ENCODE measurements at regions not wholly inside any gene's neighbourhood (a gene's known extent, or its start where the extent isn't known, plus 50 kb on each side); places are given as distances from the start of the nearest gene placed in this dataset.

DNA sequence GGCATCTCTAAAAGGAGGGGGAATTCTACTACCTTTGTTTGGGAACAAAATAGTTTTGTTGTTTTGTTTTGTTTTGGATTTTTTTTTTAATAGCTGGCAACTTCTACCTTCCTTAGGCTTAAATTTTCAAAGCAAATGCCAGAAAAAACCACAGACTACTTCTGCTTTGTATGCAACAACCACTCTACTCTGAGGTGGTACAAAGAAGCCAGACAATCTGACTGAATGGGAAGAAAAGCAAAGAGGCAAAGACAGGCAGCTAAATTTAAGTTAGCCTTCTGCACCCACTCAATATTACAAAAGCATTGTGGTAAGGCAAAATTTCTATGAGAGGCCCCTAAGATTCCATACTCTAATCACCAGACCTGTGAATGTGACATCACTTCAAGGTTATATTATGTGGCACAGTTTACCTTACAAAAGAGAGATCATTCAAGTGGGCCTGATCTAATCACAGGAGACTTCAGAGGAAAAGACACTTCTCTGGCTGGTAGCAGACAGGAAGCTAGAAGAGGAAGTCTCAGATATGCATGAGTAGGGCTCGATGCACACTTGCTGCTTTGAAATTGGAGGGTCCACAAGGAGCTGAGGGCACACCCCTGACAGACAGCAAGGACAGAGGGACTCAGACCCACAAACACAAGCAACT, 566.6 kb downstream of the RPS29 start:
- no peaks in the 10 kb centered on the region for H3F3A ChIP-seq (ENCODE audit: control insufficient read depth, insufficient read depth)
- peak overlapping the region; percentile 38 for H3K4me3 ChIP-seq (ENCODE audit: low read length)
- H4K20me1 ChIP-seq (ENCODE audit: control insufficient read depth, insufficient read depth, low read depth, low read length) = no peaks in the 10 kb centered on the region
- H3K4me2 ChIP-seq (ENCODE audit: low read length) = peak overlapping the region; percentile 85
- H3K9me3 ChIP-seq (ENCODE audit: control insufficient read depth, insufficient read depth, low read length) = no peaks in the 10 kb centered on the region
- H3K27ac ChIP-seq (ENCODE audit: low read depth, low read length) = peak overlapping the region; percentile 51
- no peak for TF ChIP-seq EZH2phosphoT487 (IDR thresholded peaks at IDR 0.05; ENCODE audit: borderline replicate concordance, low read length)
- TF ChIP-seq, protein P1, sequence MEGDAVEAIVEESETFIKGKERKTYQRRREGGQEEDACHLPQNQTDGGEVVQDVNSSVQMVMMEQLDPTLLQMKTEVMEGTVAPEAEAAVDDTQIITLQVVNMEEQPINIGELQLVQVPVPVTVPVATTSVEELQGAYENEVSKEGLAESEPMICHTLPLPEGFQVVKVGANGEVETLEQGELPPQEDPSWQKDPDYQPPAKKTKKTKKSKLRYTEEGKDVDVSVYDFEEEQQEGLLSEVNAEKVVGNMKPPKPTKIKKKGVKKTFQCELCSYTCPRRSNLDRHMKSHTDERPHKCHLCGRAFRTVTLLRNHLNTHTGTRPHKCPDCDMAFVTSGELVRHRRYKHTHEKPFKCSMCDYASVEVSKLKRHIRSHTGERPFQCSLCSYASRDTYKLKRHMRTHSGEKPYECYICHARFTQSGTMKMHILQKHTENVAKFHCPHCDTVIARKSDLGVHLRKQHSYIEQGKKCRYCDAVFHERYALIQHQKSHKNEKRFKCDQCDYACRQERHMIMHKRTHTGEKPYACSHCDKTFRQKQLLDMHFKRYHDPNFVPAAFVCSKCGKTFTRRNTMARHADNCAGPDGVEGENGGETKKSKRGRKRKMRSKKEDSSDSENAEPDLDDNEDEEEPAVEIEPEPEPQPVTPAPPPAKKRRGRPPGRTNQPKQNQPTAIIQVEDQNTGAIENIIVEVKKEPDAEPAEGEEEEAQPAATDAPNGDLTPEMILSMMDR (IDR thresholded peaks at IDR 0.05; ENCODE audit: low read depth, low read length, poor library complexity, severe bottlenecking) = no peak
- H3K9me2 ChIP-seq (replicated peaks; ENCODE audit: control insufficient read depth, low read length) = no peaks in the 10 kb centered on the region
- H3K36me3 ChIP-seq (ENCODE audit: control insufficient read depth, low read length) = no peaks in the 10 kb centered on the region
- H3K79me2 ChIP-seq (ENCODE audit: control insufficient read depth, low read length) = no peaks in the 10 kb centered on the region
- H3K4me1 ChIP-seq (ENCODE audit: control insufficient read depth, low read length) = peaks cover 23% of the 10 kb centered on the region
- H3K27me3 ChIP-seq (ENCODE audit: control insufficient read depth, low read length) = no peaks in the 10 kb centered on the region

DNA sequence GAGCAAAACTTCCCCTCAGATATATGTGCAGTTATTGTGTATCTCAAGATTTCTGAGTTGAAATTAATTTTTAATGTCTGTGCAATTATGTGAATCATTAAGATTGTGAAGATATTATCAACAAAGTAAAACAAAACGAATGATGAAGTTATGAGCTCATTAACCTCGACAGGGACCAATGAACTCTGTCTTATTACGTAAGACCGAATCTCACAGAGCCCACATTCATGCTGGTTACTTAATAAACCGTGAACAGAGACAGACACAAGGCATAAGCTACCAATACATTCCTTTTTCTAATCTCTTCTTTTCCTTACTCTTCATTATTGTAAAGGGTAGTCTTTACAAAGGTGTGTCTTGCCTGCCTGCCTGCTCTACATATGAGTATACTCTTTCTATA, 568.7 kb downstream of the RPS29 start:
- H3K9me2 ChIP-seq (replicated peaks; ENCODE audit: control insufficient read depth, low read length) = no peaks in the 10 kb centered on the region
- H3K27ac ChIP-seq (ENCODE audit: low read depth, low read length) = no peak overlapping the region
- no peaks in the 10 kb centered on the region for H3K79me2 ChIP-seq (ENCODE audit: control insufficient read depth, low read length)
- no peaks in the 10 kb centered on the region for H3K36me3 ChIP-seq (ENCODE audit: control insufficient read depth, low read length)
- H3K4me3 ChIP-seq (ENCODE audit: low read length) = no peak overlapping the region
- H3K9me3 ChIP-seq (ENCODE audit: control insufficient read depth, insufficient read depth, low read length) = no peaks in the 10 kb centered on the region
- TF ChIP-seq, protein P1 (IDR thresholded peaks at IDR 0.05; ENCODE audit: low read depth, low read length, poor library complexity, severe bottlenecking) = no peak
- TF ChIP-seq EZH2phosphoT487 (IDR thresholded peaks at IDR 0.05; ENCODE audit: borderline replicate concordance, low read length) = no peak
- no peaks in the 10 kb centered on the region for H3K27me3 ChIP-seq (ENCODE audit: control insufficient read depth, low read length)
- no peak overlapping the region for H3K4me2 ChIP-seq (ENCODE audit: low read length)
- no peaks in the 10 kb centered on the region for H4K20me1 ChIP-seq (ENCODE audit: control insufficient read depth, insufficient read depth, low read depth, low read length)
- H3K4me1 ChIP-seq (ENCODE audit: control insufficient read depth, low read length) = peaks cover 23% of the 10 kb centered on the region
- H3F3A ChIP-seq (ENCODE audit: control insufficient read depth, insufficient read depth) = no peaks in the 10 kb centered on the region

DNA sequence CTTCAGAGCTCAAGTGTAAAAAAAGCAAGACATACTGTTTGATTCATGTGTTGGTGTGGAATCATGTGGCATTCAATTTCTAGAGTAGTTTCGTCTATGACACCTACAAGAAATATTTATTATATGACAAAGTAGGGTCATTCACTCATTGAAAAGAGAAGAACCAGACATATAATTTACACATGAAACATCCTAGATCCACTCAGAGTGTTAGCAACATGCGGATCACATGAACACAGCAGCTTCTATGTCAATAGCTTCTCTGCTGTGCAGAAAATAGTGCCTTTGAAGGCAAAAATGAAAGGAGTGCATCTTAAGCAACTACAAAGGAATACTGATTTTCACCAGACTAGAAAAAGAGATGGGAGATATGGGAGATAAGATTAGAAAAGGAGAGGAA, 569.8 kb downstream of the RPS29 start:
- Histone ChIP-seq H3K27me3 (ENCODE audit: control insufficient read depth, low read length) (no peaks in the 10 kb centered on the region), H3K4me3 (ENCODE audit: low read length) (no peak overlapping the region), H3K9me3 (ENCODE audit: control insufficient read depth, insufficient read depth, low read length) (no peaks in the 10 kb centered on the region), H3K9me2 (replicated peaks; ENCODE audit: control insufficient read depth, low read length) (no peaks in the 10 kb centered on the region), H3K36me3 (ENCODE audit: control insufficient read depth, low read length) (no peaks in the 10 kb centered on the region), H3F3A (ENCODE audit: control insufficient read depth, insufficient read depth) (no peaks in the 10 kb centered on the region), H4K20me1 (ENCODE audit: control insufficient read depth, insufficient read depth, low read depth, low read length) (no peaks in the 10 kb centered on the region), H3K27ac (ENCODE audit: low read depth, low read length) (no peak overlapping the region), H3K4me1 (ENCODE audit: control insufficient read depth, low read length) (peaks cover 23% of the 10 kb centered on the region), H3K4me2 (ENCODE audit: low read length) (no peak overlapping the region), H3K79me2 (ENCODE audit: control insufficient read depth, low read length) (no peaks in the 10 kb centered on the region)
- no peak for TF ChIP-seq EZH2phosphoT487 (IDR thresholded peaks at IDR 0.05; ENCODE audit: borderline replicate concordance, low read length)
- TF ChIP-seq, protein P1 (IDR thresholded peaks at IDR 0.05; ENCODE audit: low read depth, low read length, poor library complexity, severe bottlenecking) = no peak
